Astrocyte of the spinal cord (primary cell): ENCODE measurements at regions not wholly inside any gene's neighbourhood (a gene's known extent, or its start where the extent isn't known, plus 50 kb on each side); places are given as distances from the start of the nearest gene placed in this dataset.
A peak's percentile ranks its signal among the peaks of the same experiment; 100 is the strongest.

ENCODE experiments used
- DNase-seq: peaks from one replicate; pipeline ENCODE4 v3.0.0; 2011; ENCODE audit warnings: low read depth, low spot score
- H3K4me3 ChIP-seq: 2 replicates; pipeline ENCODE4 v1.5.1; 2011; ENCODE audit warnings: low read depth, mild to moderate bottlenecking, low read length, moderate library complexity
- in situ Hi-C: cut with HindIII; loops from 2 replicates; pipeline ENCODE4 v1.10.0; 2017; ENCODE audit warnings: low sequenced_read_pairs
- TF ChIP-seq, protein P1 (sequence below): IDR thresholded peaks from 2 replicates; pipeline ENCODE4 v1.5.1; 2012; ENCODE audit warnings: low read depth, mild to moderate bottlenecking, low read length, inconsistent platforms

DNA sequence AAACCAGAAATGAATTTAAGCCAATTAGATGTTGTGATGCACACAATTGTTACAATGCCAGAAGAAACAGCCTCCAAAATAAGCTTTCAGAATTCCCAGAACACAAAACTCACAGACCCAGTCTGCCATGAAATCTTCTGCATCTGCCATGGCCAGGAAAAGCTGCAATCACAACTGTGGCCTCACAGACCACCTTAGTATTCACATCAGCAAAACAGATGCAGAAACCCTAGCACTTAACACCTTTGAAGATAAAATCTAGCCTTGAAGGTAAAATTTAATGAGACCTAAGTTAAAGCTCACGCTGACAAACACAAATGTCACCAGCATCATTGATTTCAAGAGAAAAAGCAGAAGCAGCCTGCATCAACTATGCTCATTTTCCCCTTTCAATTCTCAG lies 566.8 kb upstream of the TMPRSS15 start:
- no peak for DNase-seq
- TF ChIP-seq, protein P1, sequence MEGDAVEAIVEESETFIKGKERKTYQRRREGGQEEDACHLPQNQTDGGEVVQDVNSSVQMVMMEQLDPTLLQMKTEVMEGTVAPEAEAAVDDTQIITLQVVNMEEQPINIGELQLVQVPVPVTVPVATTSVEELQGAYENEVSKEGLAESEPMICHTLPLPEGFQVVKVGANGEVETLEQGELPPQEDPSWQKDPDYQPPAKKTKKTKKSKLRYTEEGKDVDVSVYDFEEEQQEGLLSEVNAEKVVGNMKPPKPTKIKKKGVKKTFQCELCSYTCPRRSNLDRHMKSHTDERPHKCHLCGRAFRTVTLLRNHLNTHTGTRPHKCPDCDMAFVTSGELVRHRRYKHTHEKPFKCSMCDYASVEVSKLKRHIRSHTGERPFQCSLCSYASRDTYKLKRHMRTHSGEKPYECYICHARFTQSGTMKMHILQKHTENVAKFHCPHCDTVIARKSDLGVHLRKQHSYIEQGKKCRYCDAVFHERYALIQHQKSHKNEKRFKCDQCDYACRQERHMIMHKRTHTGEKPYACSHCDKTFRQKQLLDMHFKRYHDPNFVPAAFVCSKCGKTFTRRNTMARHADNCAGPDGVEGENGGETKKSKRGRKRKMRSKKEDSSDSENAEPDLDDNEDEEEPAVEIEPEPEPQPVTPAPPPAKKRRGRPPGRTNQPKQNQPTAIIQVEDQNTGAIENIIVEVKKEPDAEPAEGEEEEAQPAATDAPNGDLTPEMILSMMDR: no peak
- in situ Hi-C loops: no loop called here
- H3K4me3 ChIP-seq: no peak overlapping the region

DNA sequence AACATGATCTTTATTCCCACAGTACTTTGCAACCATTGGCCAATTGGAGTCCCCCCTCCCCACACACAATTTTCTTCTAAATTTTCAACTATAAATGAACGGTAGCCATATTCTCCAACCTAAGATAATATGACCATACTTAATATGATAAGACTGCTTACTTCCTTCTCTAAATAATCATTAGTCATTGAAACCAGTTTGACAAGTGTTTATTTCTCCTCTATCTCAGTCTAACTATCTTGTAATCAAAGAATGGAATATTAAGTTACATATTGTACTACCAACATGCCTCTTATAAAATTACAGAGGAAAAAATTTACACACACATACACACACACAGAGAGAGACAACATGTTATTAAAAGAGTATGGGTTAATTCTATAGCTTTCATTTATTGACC lies 567.4 kb upstream of the TMPRSS15 start:
- DNase-seq: no peak
- in situ Hi-C loops: no loop called here
- TF ChIP-seq, protein P1: no peak
- no peak overlapping the region for H3K4me3 ChIP-seq

DNA sequence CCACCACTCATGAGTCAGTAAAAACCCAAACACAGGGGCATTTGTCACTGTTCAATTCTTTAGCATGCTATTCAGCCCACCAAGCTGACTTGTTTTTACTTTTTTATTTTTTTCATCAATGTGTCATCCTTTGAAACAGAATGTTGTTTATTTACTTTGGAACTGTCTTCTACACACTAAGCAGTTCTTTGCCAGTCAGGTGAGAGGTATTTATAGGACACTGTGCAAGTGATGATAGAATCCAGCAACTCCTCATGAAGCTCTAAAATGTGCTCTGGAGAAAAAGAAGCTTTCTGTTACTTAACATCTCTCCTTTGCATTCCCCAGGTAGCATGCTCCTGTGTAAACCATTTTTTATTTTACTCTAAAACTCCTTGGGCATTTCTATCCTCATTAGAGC lies 582.0 kb upstream of the TMPRSS15 start:
- in situ Hi-C loops: no loop called here
- TF ChIP-seq, protein P1: no peak
- no peak for DNase-seq
- no peak overlapping the region for H3K4me3 ChIP-seq

DNA sequence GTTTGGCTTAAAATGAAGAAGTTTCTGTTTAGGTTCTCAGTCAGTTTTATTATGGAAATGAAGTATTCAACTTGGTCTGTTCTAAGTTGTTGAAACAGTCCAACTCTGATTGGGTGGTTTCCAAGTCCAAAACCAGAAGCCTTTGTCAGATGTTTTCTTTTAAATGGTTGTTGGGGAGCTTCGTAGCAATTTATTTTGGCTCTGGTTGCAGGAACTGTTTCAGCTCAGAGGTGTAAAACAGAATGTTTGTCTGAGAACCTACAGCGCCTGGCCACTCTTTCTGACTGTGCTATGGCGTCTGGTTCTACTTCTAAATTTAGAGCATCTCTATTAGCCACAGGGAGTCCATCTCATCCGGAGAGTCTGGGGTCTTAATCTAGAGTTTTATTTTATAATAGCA lies 582.6 kb upstream of the TMPRSS15 start:
- no peak overlapping the region for H3K4me3 ChIP-seq
- peak; percentile 58 for DNase-seq
- TF ChIP-seq, protein P1: no peak
- in situ Hi-C loops: no loop called here

DNA sequence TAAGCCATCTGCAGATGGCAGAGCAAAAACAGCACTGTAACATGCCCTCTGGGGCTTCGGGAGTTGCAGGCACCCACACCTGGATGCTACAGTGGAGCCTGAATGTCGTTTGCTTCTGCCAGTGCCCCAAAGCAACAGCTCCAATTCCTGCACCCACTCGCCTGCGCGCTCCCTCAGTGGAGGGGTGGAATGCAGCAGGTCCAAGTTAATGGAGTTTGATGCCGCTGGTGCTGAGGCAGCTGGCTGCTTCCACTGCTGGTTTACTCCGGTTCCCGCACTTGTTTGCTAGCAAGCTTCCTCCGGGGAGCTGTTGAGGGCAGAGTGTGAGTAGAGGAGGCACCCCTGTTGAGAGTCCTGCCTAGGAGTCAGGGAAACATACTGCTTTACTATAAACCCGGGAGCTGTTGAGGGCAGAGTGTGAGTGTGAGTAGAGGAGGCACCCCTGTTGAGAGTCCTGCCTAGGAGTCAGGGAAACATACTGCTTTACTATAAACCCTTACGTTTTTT lies 584.0 kb upstream of the TMPRSS15 start:
- DNase-seq: no peak
- TF ChIP-seq, protein P1: no peak
- in situ Hi-C loops: no loop called here
- no peak overlapping the region for H3K4me3 ChIP-seq

DNA sequence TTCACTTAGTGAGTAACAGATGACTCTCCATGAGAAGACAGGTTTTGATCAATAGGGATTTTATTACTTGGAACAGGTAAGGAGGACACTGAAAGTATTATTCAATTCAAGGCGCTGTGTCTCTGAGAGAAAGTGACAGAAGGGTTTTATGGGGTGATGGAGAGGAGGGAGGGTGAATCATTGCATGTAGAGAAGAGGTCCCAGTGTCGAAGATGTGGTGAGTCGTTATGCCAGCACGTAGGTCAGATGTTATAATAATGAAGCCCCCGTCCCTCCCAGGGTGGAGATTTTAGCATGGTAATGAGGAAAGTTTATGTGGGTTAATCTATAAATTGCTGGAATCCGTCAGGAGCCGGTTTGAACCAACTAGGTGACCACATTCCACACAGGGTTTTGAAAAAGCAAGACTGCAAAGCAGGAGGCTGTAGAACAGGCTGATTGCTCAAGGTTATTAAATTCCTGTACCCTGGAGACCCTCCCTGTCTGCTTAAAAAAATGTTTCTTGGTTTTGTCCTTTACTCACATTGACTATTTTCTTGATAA lies 586.4 kb upstream of the TMPRSS15 start:
- no peak for DNase-seq
- H3K4me3 ChIP-seq: no peak overlapping the region
- TF ChIP-seq, protein P1: no peak
- in situ Hi-C loops: no loop called here
